Right lobe of liver (tissue), 6 donors: ENCODE measurements at regions not wholly inside any gene's neighbourhood (a gene's known extent, or its start where the extent isn't known, plus 50 kb on each side); places are given as distances from the start of the nearest gene placed in this dataset.

Experiments used
- ATAC-seq, 4 donors: fragments of 200-7000 bp; cut with Tn5 transposase; one replicate each; pipeline ENCODE4 v1.9.1; 2020; ENCODE audit warnings: mild to moderate bottlenecking in 4 of 4, moderate library complexity in 4 of 4
- DNase-seq, 3 donors: peaks; one replicate each; pipeline ENCODE4 v3.0.0-alpha.2; 2020
- H3K27ac ChIP-seq, 3 donors: fragments of 200-600 bp; one replicate each; pipeline ENCODE4 v1.8.0; 2022
- H3K27me3 ChIP-seq, 2 donors: fragments of 200-600 bp; one replicate each; pipeline ENCODE4 v1.8.0; 2022
- H3K36me3 ChIP-seq, 4 donors: fragments of 200-600 bp; sonication (generic) in 1 of 4; one replicate each; pipeline versions ENCODE4 v1.5.1 to v1.8.0; 2017 to 2022; ENCODE audit warnings: control low read depth in 1 of 4
- H3K4me1 ChIP-seq, 4 donors: fragments of 200-600 bp; sonication (generic) in 1 of 4; one replicate each; pipeline versions ENCODE4 v1.5.1 to v1.8.0; 2017 to 2022; ENCODE audit warnings: control low read depth in 1 of 4
- H3K4me3 ChIP-seq, 3 donors: fragments of 200-600 bp; one replicate each; pipeline ENCODE4 v1.8.0; 2022
- H3K9me3 ChIP-seq, 4 donors: fragments of 200-600 bp; sonication (generic) in 1 of 4; one replicate each; pipeline versions ENCODE4 v1.5.1 to v1.8.0; 2017 to 2022; ENCODE audit warnings: control low read depth in 1 of 4
- POLR2A ChIP-seq: fragments of 450-650 bp; IDR thresholded peaks from one replicate; pipeline ENCODE4 v1.6.1; 2017; ENCODE audit warnings: antibody characterized with exemption, mild to moderate bottlenecking
- WGBS: methylation state at CpG from one replicate; pipeline ENCODE4 v1.1.6; 2018; ENCODE audit warnings: low coverage, low lambda C conversion rate; ENCODE audit not compliant: insufficient coverage; ENCODE audit errors: missing lambda C conversion rate; 5-methylcytosine and 5-hydroxymethylcytosine counted together
- intact Hi-C, 2 donors: fragments of 100-400 bp; cut with DNase I; formaldehyde crosslinking; loops; one replicate each; pipeline versions ENCODE4 v1.11.2 to v1.14.1; 2022
- TF ChIP-seq, protein P1 (sequence below), 4 donors: fragments of 200-600 bp in 3 of 4; fragments of 450-650 bp in 1 of 4; IDR thresholded peaks; one replicate each; pipeline versions ENCODE4 v1.5.1 to v1.8.0; 2016 to 2022; ENCODE audit warnings: antibody characterized with exemption in 4 of 4, mild to moderate bottlenecking in 2 of 4
- donor health status: DM: no; HTN: yes; CAD: no.
- donor health status: DM: no; HTN: no; CAD: no.
- donor health status: DM: no; HTN: no; CAD: no.
- donor health status: DM: no; HTN: yes; CAD: no.
- donor health status: DM: no; HTN: yes; CAD: no.

DNA sequence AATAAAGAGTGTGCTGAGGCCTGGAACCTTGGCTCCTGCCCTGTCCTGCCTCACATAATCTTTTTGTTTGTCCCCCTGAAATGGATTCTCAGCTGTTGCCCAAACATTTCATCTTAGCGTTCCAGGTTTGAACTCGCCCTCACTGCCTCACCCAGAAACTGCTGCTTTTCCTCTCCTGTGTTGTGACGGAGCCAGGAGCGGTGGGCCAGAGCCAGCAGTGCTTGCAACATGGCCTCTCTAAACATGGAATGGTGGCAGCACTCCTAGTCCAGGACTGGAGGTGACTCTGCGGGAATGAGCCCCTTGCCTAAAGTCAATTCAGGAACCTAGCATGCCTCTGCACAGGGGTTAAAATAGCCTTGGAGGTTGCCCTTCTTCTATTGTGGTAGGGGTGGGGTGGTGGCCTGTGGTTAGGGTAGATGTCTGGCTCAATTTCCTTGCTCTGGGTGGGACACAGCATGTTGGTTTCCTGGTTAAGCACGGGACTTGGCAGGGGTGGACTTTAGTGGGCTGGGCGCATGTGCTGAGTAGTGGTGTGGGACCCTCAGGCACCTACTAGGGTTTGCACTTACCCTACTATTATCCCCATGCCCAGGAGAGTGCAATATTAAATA lies 101.6 kb downstream of the SLC25A46 start:
- TF ChIP-seq, protein P1, sequence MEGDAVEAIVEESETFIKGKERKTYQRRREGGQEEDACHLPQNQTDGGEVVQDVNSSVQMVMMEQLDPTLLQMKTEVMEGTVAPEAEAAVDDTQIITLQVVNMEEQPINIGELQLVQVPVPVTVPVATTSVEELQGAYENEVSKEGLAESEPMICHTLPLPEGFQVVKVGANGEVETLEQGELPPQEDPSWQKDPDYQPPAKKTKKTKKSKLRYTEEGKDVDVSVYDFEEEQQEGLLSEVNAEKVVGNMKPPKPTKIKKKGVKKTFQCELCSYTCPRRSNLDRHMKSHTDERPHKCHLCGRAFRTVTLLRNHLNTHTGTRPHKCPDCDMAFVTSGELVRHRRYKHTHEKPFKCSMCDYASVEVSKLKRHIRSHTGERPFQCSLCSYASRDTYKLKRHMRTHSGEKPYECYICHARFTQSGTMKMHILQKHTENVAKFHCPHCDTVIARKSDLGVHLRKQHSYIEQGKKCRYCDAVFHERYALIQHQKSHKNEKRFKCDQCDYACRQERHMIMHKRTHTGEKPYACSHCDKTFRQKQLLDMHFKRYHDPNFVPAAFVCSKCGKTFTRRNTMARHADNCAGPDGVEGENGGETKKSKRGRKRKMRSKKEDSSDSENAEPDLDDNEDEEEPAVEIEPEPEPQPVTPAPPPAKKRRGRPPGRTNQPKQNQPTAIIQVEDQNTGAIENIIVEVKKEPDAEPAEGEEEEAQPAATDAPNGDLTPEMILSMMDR (IDR thresholded peaks at IDR 0.05) = no peak
- no peak for TF ChIP-seq POLR2A
- Histone ChIP-seq H3K4me1 (no peaks in the 10 kb centered on the region), H3K27me3 (no peaks in the 10 kb centered on the region), H3K27ac (no peak overlapping the region), H3K4me3 (no peak overlapping the region), H3K36me3 (no peaks in the 10 kb centered on the region), H3K9me3 (no peaks in the 10 kb centered on the region)
- DNase-seq (peak in 1 of 3 donors; percentile 47), ATAC-seq (no peak)
- intact Hi-C loops = no loop called here
- 60% methylated on average over 4 of the region's 7 CpGs for WGBS

DNA sequence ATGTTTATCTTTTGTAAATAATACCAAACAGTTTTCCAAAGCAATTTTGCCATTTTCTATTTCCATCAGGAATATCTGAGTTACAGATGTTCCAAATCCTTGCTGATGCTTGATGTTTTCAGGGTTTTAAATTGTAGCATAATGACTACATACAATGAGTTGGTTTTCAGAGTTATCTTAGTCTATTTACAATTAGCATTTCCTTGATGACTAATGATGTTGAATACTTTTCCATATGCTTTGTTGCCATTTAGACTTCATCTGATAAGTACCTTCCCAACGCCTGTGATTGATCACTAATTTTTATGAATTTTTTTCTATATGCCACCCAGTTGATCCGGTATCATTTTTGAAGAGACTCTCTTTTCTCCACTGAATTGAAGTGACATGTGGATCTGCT lies 102.3 kb downstream of the SLC25A46 start:
- DNase-seq (no peak), ATAC-seq (no peak)
- WGBS = 79% methylated on average over 2 of the region's 2 CpGs
- no peak for TF ChIP-seq POLR2A
- TF ChIP-seq, protein P1 (IDR thresholded peaks at IDR 0.05) = no peak
- H3K27ac ChIP-seq = no peak overlapping the region
- H3K4me1 ChIP-seq = no peaks in the 10 kb centered on the region
- intact Hi-C loops = no loop called here
- no peaks in the 10 kb centered on the region for H3K9me3 ChIP-seq
- no peaks in the 10 kb centered on the region for H3K27me3 ChIP-seq
- no peak overlapping the region for H3K4me3 ChIP-seq
- H3K36me3 ChIP-seq = no peaks in the 10 kb centered on the region

DNA sequence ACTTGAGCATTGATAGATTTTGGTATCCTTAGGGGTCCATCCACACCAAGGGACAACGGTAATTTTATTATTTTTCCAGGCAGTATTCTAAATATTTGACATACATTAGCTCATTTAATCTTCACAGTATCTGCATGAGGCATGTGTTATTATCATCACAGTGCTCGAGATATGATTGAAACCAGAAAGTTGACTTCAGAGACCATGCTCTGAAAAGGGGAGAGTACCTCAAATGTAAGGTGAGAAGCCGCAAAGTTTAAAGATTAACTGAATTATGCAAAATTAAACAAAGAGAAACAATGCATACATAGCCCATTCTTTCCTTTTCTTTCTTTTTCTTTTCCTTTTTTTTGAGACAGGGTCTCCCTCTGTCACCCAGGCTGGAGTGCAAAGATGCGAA lies 104.1 kb downstream of the SLC25A46 start:
- no peaks in the 10 kb centered on the region for H3K4me1 ChIP-seq
- DNase-seq (no peak), ATAC-seq (no peak)
- H3K27me3 ChIP-seq = no peaks in the 10 kb centered on the region
- no peaks in the 10 kb centered on the region for H3K36me3 ChIP-seq
- no peak overlapping the region for H3K27ac ChIP-seq
- WGBS = 65% methylated on average over 4 of the region's 4 CpGs
- intact Hi-C loops = no loop called here
- H3K4me3 ChIP-seq = no peak overlapping the region
- H3K9me3 ChIP-seq = no peaks in the 10 kb centered on the region
- TF ChIP-seq, protein P1 (IDR thresholded peaks at IDR 0.05) = no peak
- TF ChIP-seq POLR2A = no peak

DNA sequence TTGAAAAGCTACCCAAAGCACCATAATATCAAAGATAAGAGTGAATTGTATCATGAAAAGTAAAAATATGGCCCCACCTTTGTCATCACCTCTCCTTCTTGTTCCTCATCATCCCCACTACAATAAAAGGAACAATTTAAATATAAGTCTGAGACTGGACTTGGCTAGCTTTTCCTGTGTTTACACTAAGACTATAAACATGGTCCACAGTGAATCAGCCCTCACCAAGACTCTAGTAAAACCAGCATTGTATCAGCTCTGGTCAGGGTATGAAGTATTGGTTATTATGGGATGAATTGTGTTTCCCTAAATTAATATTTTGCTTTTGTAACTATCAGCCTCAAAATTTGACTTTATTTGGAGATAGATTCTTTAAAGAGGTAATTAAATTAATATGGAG lies 105.4 kb downstream of the SLC25A46 start:
- Histone ChIP-seq H3K4me1 (no peaks in the 10 kb centered on the region), H3K4me3 (no peak overlapping the region), H3K27ac (no peak overlapping the region), H3K9me3 (no peaks in the 10 kb centered on the region), H3K27me3 (no peaks in the 10 kb centered on the region), H3K36me3 (no peaks in the 10 kb centered on the region)
- intact Hi-C loops = no loop called here
- TF ChIP-seq, protein P1 (IDR thresholded peaks at IDR 0.05) = no peak
- no peak for TF ChIP-seq POLR2A
- DNase-seq (no peak), ATAC-seq (no peak)
